NCI-H2029 treated with DMSO at 0.1 percent for 48 hours (cell line): ENCODE measurements at regions not wholly inside any gene's neighbourhood (a gene's known extent, or its start where the extent isn't known, plus 50 kb on each side); places are given as distances from the start of the nearest gene placed in this dataset.

Source experiments
- DNase-seq: peaks from one replicate; lab custom pipeline; 2025; lab: John Stamatoyannopoulos, UW

DNA sequence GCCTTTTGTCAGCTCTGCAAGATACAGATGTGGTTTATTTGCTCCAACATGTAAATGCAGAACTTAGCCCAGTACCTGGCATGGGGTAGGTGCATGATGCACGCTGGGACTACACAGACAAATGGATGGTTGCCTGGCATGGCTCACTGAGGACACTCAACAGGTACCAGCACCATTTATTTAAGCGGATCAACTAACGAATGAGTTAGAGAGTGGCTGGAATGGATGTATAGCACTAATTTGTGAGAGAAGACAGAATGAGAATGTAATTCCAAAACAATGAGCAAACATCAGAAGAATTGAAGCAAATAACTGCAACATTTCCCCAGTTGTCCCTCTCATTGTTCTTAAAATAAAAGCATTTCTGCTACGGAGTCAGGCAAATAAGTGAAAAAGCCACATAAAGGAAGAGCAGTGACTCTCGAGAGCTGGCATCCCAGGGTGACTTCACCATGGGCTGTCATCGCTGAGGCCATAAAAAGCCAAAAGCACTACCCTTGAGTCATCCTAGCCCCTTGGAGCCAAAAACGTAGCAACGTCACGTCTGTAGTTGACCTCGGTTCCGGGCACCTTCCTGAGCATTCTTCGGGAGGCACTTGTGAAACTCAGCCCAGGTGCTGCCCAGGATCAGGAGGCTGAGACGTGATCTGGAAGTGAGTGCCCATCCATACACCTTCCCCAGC lies 290.3 kb downstream of the NSG2 start:
- no peak for DNase-seq

DNA sequence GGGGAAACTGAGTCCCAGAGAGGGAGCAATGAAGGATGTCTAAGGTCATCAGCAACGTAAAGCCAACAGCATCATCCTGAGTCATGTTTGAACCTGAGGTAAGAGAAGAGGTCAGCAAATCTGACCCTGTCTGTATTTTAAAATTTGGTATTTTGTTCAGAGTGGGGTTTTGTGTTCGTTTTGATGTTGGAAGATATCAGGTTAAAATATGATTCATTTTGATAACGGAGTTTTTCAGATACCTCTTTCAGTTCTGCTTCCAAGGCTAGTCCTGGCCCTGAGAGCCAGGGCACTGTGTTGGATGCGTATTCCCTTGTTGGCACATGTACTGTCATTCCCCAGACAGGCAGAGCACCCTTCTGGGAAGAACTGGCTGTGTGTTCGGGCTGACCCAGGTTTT lies 291.0 kb downstream of the NSG2 start:
- no peak for DNase-seq

- no peak for DNase-seq
Observed at GRCh38 chr5:174337276-174338184, 292.0 kb downstream of the NSG2 start.

DNA sequence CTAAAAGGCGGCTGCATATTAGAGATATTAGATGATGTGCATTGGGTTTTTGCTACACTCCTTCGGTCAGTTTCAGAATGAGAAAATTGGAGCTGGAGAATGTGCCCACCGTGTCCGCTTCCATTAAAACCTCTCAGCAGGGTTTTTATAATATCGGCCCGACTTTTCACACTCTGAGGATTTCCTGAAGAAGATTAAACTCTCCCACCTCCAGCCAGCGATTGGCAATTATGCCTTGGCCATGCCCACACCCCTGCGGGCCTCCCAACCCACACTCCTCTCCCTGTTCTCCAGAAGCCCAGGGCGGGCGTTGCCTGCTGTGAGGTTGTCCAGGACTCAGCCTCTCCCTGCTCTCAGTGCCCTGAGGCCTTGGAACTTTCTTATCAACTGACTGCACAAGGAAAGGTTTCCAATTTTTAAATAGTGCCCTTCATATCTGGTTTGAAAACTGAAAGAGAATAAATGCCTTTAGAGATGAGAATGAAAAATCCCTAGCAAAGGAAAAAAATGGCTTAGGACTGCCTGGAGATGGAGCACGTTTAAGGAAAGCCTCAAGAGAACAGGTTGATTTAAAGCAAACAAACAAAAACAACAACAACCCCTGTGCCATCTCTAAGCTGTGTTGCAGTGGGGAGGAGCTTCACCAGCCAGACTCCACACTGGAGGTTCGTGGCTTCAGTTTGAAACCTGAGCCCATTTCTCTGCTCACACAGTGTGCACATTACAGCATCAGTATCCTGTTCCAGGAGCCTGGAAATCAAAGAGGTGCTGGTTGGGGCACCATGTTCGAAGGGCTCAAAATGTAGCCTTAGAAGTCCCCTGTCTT lies 292.9 kb downstream of the NSG2 start:
- no peak for DNase-seq

GRCh38 chr5:174339130-174339529 lies 293.6 kb downstream of the NSG2 start:
- no peak for DNase-seq

DNA sequence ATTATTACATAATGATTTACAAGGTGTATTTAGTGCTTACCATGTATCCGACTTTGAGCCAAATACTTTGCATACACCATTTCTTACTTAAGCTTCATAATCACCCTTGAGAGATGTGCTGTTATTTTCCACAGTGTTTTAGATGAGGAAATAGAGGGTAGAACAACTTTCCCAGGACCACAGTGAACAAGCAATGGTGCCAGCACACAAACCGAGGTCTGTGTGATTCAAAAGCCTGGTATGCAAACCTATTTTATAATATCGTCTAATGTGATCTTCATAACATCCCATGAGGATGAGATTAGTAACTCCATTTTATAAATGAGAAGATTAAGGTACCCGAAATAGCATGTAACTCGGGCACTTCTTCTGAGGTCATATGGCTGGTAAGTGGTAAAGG lies 294.7 kb downstream of the NSG2 start:
- no peak for DNase-seq

GRCh38 chr5:174342696-174343095 lies 297.2 kb downstream of the NSG2 start:
- DNase-seq, result no peak

DNA sequence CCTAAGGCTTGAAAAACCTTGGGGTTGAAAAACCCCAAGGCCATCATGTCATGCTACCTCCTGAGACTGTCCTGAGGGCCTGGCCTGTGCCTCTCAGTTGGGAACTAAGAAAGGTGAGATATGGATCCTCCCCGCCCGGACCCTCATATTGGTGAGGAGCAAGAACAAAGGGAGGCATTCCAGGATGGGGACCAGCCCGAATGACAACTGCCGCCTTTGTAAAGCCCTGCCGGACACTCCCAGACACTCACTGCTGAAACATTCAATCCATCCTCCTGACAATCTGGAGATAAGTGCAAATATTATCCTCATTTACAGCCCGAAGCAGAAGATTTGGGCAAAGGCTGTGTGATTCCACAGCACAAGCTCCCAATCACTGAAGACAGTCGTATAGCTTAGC lies 298.3 kb downstream of the NSG2 start:
- DNase-seq, result no peak

DNA sequence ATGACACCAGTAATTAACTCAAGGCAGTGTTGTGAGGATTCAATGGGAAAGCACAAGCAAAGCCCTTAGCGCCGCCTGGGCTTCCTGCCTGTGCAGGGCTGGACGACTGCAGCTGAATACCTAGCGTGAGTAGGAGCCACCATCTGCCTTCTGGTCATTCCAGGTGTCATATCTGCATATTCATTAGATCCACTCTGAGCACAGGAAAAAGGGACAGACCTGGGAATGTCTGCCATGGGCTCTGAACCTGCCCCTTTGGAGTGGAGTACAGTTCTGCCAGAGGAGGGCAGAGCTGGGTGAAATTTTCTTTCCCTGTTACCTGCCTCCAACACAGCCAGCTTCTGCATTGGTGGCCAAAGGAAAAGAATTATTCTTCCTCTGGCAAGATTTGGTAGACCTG lies 298.8 kb downstream of the NSG2 start:
- no peak for DNase-seq

DNA sequence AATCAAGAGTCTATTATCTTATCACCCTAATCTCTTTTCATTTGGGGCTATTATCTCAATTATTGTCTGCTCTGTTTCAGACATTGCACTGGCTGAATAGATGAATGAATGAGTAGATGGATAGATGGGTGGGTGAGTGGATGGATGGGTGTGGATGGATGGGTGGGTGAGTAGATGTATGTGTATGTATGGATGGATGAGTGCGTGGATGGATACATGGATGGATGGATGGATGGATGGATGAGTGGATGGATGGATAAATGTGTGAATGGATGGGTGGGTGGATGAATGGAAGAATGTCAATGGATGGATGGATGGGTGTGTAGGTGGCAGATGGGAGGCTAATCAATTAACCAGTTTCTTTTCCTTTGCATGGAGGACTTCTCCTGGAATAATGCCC lies 301.7 kb downstream of the NSG2 start:
- no peak for DNase-seq

- DNase-seq, result no peak
Observed at GRCh38 chr5:174348311-174348981, 302.9 kb downstream of the NSG2 start.

DNA sequence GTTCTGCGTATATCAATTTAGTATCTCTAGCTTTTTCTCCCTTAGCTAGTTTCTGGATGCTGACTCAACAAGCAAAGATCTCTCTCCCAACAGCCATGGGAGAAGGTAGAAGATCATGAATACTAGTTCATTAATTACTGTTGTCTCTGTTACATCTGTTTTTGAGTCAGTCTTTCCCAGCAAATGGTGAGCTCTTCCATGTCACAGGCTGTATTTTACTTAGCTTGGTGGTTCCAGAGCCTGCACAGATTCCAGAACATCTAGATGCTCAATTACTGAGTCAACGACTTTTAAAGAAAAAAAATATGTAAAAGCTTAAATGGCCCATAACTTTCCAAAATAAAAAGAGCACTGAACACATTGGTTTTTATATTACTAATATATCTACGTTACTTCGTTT lies 307.2 kb downstream of the NSG2 start:
- DNase-seq, result no peak

DNA sequence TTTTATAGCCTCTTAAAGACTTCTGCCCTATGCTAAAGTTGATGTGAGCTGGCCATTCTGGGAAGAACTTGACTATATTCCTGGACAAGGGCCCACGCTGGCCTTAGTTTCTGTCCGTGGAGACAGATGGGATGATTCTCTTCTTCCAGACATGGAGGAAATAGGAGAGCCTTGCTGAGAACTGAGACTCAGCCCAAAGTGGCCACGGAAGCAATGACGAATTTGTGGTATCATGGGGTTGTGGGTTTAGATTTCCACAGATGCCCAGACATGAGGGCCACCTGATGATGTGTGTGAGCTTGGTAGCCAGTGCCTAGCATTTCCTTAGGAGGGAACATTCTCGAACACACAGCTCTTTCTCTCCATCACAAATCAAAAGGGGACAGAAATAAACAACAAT lies 309.1 kb downstream of the NSG2 start:
- no peak for DNase-seq

DNA sequence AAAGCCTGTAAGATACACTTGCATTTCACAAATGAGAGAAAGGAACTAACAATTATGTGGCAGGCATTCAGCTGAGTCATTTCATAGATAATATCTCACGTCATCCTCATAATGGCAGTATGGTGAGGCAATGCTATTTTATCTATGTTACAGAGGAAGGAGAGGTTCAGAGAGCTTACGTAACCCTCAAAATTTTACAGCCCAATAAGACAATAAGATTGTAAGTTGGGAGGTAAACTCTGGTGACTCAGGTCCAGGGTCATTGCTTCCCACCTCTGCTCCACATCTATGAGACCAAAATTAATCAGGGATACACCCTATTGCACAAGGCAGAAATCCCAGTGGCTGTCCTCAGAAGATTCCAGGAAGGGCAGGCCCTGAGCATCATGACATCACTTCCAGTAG lies 309.7 kb downstream of the NSG2 start:
- DNase-seq, result no peak

GRCh38 chr5:174355995-174356394 lies 310.5 kb downstream of the NSG2 start:
- DNase-seq, result no peak

DNA sequence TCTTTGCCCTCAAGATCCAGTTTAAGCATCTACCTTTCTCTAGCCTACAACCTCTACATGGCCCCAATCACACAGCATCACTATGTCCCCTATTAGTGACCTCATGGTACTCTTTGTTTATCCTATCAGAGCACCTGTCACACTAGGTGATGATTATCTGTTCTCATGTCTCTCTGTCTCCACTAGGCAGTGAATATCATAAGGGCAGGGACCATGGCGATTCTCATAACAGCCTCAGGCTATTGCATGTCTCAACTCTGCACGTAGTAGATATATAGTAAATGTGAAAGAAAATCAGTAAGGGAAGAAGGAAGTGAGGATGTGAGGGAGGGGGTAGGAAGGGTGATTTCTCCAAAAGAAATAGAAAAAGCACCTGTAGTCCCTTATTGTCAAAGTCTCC lies 311.0 kb downstream of the NSG2 start:
- DNase-seq, result no peak

GRCh38 chr5:174358276-174358675 lies 312.8 kb downstream of the NSG2 start:
- DNase-seq, result no peak

DNA sequence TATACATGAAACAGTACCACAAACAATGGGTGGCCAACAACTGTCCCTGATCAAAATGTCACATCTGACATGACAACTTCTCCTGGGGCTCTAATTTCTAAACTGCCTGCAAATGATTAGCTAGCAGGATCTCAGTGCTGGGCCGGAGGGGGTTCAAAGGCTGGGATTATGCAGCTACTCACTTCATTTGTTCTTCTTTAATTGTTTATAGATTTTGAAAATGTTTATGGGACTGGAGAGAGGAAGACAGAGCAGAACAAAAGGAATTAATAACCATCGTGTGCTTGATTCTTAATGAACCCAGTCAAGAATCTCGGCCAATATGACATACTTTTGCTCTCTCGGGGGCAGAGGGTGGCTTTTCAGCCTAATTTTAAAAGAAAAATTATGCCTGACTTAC lies 313.6 kb downstream of the NSG2 start:
- DNase-seq, result no peak

- DNase-seq, result no peak
Observed at GRCh38 chr5:174362514-174362913, 317.0 kb downstream of the NSG2 start.

- DNase-seq, result no peak
Observed at GRCh38 chr5:174363934-174364333, 318.4 kb downstream of the NSG2 start.

GRCh38 chr5:174364676-174365075 lies 319.2 kb downstream of the NSG2 start:
- DNase-seq, result no peak

DNA sequence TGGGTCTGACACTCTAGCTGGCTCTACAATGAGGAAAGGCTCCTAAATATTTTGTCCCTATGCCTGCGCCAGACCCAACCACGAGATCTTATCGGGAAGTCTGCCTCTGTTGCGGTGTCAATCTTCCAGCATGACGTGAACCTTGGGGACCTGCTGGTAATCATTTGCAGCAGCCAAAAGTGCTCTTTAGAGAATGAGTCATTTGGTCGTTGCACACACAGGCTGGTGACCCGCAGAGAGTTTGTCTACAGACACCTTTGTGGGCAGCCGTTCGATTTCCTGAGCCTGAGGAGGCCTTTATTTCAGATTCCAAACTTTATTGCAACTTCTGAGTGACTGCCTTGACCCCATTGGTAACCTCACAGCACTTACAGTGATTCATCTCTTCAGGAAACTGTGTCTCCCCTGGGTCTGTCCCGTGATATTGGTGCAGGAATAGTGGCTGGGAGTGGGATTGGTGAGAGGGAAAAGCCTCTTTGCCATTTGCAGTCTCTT lies 326.1 kb downstream of the NSG2 start:
- DNase-seq, result no peak
